AG10803 (cell line): ENCODE measurements at regions not wholly inside any gene's neighbourhood (a gene's known extent, or its start where the extent isn't known, plus 50 kb on each side); places are given as distances from the start of the nearest gene placed in this dataset.

Experiments used
- DNase-seq: peaks from one replicate; pipeline ENCODE4 v3.0.0; 2010; ENCODE audit warnings: low read depth
- H3K4me3 ChIP-seq: 2 replicates; pipeline ENCODE4 v1.5.1; 2011; ENCODE audit warnings: mild to moderate bottlenecking, low read length, control low read depth
- TF ChIP-seq, protein P1 (sequence below): conservative IDR thresholded peaks from 2 replicates; pipeline ENCODE4 v1.5.1; 2011; ENCODE audit warnings: mild to moderate bottlenecking, low read length, control low read depth, inconsistent platforms

DNA sequence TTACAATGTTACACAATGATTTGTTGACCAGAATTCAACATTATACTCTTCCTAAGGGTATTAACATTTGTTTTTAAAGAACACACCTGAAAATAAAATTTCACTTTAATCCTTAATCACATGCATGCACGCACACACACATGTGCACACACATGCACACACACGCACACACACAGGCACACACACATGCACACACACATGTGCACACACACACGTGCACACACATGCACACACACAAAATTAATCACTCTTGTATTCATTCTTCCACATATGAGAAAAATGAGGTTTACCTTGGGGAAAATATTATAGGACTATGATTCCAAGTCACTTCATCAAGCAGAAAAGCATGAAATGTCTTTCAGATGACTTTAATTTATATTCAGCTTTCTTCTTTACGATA, 331.8 kb upstream of the PLD5 start:
- TF ChIP-seq, protein P1, sequence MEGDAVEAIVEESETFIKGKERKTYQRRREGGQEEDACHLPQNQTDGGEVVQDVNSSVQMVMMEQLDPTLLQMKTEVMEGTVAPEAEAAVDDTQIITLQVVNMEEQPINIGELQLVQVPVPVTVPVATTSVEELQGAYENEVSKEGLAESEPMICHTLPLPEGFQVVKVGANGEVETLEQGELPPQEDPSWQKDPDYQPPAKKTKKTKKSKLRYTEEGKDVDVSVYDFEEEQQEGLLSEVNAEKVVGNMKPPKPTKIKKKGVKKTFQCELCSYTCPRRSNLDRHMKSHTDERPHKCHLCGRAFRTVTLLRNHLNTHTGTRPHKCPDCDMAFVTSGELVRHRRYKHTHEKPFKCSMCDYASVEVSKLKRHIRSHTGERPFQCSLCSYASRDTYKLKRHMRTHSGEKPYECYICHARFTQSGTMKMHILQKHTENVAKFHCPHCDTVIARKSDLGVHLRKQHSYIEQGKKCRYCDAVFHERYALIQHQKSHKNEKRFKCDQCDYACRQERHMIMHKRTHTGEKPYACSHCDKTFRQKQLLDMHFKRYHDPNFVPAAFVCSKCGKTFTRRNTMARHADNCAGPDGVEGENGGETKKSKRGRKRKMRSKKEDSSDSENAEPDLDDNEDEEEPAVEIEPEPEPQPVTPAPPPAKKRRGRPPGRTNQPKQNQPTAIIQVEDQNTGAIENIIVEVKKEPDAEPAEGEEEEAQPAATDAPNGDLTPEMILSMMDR: no peak
- no peak overlapping the region for H3K4me3 ChIP-seq
- no peak for DNase-seq

DNA sequence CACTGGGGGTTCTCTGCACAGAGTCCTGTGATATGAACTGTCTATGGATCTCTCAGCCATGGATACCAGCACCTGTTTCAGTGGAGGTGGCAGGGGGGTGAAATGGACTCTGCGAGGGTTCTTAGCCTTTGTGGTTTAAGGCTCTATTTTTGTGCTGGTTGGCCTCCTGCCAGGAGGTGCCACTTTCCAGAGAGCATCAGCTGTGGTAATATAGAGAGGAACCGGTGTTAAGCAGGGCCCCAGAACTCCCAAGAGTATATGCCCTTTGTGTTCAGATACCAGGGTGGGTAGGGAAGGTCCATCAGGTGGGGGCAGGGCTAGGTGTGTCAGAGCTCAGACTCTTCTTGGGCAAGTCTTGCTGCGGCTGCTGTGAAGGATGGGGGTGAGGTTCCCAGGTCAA, 330.0 kb upstream of the PLD5 start:
- TF ChIP-seq, protein P1: no peak
- H3K4me3 ChIP-seq: no peak overlapping the region
- DNase-seq: no peak

DNA sequence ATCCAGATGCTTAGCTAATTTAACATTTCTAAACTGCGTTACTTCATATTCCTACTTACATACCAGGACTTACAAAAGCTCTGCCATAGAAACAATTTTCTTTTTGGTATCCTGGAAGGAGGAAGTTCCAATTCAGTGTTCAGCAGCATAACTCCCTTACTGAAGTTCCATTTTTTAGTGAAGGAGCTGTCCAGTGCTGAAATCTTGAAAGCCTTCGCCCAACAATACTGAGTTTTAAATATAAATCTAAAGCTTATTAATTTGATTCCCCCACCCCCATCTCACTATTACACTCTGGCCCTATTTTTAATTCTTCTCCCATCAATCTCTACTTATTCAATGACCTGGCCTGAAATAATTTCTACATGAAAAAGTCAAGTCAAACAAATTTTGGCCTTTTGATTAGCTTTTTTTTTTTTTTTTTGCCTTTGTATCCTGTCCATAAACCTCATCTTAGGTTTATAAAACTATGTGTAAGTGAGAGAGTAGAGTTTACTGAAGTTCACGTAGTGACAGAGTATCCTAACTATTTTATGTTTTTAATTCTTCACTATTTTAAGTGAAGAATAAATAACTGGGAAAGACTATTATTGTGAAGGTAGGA, 323.0 kb upstream of the PLD5 start:
- no peak overlapping the region for H3K4me3 ChIP-seq
- TF ChIP-seq, protein P1: no peak
- DNase-seq: no peak

DNA sequence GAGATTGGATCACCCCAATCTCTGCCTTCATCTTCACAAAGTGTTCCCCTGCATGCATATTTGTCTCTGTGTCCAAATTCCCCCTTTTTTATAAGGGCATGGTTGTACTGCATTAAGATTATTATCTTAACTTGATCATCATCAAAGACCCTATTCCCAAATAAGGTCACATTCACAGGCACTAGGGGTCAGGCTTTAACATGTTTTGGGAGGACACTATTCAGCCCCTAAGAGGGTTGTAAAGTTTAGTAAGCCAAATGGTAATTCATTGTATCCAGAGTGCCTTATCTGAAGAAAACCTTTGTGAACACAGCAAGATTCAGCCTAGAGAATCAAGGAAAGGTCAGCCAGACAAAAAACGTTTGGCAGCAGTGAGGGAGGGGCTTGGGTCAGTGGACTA, 317.6 kb upstream of the PLD5 start:
- no peak overlapping the region for H3K4me3 ChIP-seq
- no peak for DNase-seq
- TF ChIP-seq, protein P1: no peak

DNA sequence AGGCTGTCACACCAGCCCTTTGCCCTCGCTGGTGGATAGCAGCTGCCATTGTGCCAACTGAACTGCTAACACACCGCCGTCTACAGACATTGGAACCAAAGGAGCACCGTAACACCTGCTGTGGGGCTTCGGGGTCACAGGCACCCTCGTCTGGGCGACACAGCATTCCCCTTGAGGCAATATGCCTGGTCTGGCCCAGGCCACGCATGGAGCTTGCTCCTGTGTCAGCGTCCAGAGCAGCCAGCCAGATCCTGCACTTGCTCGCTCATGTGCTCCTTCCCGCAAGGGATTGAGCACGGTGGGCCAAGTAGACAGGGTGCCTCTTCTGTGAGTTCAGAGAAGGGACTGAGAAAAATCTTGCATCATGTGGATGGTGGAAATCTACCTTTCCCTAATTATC, 314.6 kb upstream of the PLD5 start:
- TF ChIP-seq, protein P1: no peak
- no peak overlapping the region for H3K4me3 ChIP-seq
- DNase-seq: no peak

DNA sequence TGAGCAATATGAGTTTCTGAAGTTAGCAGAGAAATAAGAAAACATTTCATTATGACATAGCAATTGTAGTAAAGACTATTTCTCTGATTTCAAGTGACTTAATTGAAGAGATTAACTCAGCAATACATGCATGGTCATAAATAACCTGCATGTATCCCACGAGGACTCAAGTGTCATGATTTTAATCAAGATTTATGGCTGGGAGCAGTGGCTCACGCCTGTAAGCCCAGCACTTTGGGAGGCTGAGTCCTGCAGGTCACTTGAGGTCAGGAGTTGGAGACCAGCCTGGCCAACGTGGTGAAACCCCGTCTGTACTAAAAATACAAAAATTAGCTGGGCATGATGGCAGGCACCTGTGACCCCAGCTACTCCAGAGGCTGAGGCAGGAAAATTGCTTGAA, 311.9 kb upstream of the PLD5 start:
- TF ChIP-seq, protein P1: no peak
- no peak for DNase-seq
- H3K4me3 ChIP-seq: no peak overlapping the region

DNA sequence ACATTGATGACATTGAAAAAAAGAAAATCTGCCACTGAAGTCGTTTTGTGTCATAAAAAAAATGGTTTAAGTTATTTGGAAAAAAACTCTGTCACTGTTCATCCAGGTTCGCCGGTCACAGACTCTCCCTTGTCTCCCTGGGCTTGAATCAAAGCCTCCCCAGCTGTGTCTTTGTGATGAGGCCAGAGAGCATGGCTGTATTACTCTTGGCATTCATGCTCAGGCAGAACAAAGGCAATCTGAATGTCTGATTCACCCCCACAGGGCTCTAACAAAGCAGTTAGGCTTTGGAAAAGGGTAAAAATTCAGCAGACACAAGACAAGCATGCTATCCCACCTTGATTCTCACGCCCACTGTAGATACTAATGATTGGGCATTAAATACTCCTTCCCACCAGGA, 304.3 kb upstream of the PLD5 start:
- TF ChIP-seq, protein P1: no peak
- H3K4me3 ChIP-seq: no peak overlapping the region
- no peak for DNase-seq
